ENCODE measurements at regions not wholly inside any gene's neighbourhood (a gene's known extent, or its start where the extent isn't known, plus 50 kb on each side); places are given as distances from the start of the nearest gene placed in this dataset.

DNA sequence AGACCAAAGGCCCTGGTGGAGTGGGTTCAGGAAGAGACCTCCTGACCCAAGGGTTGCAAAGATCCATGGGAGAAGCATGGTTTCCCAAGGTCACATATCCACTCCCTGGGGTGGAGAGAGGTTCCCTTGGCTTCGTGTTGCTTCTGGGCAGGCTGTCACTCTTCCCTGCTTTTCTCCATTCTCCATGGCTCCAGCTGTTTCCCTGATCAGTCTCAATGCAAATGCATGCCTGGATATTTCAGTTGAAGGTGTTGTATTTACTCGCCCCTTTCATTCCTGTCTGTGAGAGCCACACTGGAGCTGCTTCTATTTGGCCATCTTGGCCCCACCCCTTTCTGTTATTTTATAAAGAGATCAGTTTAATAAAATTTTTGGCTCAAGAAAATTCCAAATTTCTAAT is 95.0 kb upstream of the PLSCR4 start:
- TF ChIP-seq, protein P1, sequence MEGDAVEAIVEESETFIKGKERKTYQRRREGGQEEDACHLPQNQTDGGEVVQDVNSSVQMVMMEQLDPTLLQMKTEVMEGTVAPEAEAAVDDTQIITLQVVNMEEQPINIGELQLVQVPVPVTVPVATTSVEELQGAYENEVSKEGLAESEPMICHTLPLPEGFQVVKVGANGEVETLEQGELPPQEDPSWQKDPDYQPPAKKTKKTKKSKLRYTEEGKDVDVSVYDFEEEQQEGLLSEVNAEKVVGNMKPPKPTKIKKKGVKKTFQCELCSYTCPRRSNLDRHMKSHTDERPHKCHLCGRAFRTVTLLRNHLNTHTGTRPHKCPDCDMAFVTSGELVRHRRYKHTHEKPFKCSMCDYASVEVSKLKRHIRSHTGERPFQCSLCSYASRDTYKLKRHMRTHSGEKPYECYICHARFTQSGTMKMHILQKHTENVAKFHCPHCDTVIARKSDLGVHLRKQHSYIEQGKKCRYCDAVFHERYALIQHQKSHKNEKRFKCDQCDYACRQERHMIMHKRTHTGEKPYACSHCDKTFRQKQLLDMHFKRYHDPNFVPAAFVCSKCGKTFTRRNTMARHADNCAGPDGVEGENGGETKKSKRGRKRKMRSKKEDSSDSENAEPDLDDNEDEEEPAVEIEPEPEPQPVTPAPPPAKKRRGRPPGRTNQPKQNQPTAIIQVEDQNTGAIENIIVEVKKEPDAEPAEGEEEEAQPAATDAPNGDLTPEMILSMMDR (IDR thresholded peaks at IDR 0.05), result no peak
- no peak for TF ChIP-seq POLR2A (IDR thresholded peaks at IDR 0.05)
